NCI-H1930 (cell line): ENCODE measurements at regions not wholly inside any gene's neighbourhood (a gene's known extent, or its start where the extent isn't known, plus 50 kb on each side); places are given as distances from the start of the nearest gene placed in this dataset.
A peak's percentile ranks its signal among the peaks of the same experiment; 100 is the strongest.

Experiments used
- DNase-seq, 2 experiments: peaks; one replicate each; lab custom pipeline; 2025; lab: John Stamatoyannopoulos, UW

DNA sequence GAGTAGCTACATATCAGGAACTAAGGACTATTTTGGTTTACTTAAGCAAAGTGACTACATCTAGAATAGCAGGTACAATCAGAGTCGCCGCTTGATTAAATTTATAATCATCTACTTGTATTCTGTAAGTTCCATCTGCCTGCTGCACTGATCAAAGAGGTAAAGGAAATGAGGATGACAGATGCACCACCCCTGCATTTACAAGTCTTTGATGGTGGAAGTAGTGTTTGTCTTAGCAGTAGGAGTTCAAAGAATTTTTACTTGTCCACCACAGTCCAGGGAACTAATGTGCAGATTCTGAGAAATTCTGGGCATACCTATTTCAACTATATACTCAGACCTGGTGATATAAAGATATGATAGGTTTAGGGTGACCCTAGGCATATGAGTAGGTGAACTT lies 184.1 kb upstream of the IVNS1ABP start:
- DNase-seq, result no peak

DNA sequence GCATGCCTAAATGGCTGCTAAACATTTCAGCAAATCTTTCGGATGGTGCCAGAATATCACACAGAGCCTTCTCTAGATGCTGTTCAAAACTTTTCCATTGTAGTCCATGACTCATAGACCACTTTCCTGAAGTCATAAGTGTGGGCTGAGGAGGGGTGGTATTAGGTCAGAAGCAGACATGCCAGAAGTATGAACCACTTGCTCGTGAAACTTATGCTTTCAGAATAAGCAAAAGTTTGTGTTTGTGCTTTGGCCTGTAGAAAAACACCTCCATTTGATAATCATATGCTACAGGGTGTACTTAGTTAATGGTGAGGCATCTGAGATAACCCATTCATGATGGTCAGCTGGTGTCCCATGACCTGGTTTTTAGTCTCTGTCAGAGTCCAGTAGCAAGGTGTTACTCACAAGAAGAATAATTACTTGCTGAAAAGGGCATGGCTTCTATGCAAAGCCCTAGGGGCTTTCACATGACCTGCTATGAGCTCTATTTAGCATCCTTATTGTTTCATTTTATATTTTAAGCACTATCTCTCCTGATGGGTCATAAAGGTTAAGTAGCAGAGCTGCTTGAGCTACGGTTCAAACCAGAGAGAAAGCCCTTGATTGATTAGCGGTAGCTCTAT lies 183.1 kb upstream of the IVNS1ABP start:
- DNase-seq, result no peak

DNA sequence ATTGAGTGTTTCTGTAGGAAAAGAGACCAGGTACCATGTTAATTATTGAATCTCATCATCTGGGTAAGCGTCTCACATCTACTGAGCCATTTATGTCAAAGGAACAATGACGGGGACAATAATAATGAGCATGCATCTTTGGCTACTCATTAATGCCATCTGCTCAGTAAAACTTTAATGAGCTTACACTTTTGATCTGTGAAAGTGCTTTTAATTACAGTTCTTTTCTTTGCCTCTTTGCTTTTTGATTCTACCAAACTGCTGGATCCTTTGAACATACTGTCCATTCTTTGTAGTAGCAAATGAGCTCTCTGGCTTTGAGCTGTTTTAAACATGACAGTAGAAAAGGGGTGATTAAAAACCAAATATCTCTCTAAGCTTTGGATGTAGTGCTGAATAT lies 181.2 kb upstream of the IVNS1ABP start:
- no peak for DNase-seq

DNA sequence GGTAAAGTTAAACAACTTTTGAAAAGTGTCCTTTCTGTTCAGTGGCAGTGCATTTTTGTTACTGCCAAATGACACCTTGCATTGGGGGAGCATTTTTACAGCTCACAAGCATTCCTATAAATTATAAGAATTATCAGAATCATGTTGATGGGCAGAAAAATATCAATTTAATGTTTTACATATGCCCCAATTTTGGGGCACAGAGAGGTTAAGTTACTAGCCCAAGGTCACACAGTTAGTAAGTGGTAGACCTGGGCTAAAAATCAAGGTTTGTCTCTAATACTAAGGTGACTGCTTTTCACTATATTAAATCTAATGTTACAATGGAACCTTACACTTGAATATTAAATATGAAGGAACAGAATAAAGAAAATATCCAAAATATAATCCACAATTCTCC lies 180.1 kb upstream of the IVNS1ABP start:
- DNase-seq, result no peak

DNA sequence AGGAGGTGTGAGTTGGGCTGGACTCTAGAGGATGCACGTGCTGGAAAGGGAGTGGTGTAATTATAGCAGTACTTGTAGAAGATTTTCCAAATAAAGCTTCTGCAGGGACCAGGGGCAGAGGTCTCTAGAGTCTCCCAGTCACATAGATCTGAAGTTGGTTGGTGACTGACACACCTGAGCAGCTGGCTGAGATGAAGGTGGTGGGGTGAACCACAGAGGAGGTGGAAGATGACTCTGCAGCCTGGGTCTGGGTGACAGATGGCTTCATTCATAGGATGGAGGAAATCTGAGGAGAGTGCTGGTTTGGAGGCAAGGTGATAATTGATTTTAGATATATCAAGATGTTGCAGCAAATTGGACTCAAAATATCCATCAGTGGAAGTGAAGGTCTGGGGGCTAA lies 178.9 kb upstream of the IVNS1ABP start:
- no peak for DNase-seq

DNA sequence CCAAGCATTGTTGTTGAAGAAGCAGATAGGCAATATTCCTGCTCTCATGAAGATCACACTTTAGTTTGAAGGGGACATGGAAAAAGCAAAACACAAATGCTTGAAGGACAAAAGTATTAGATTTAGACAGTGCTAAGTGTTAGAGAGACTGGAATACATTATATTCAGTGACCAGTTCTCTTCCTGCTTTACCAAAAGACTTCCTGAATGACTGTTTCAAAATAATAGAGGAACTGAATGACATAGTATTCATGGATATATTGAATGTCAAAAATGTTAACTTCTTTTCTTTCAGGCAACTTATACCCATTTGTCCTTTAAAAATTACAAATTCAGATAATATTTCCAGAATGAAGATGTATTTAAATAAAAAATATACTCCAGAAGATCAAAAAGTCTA lies 178.0 kb upstream of the IVNS1ABP start:
- DNase-seq, result no peak

DNA sequence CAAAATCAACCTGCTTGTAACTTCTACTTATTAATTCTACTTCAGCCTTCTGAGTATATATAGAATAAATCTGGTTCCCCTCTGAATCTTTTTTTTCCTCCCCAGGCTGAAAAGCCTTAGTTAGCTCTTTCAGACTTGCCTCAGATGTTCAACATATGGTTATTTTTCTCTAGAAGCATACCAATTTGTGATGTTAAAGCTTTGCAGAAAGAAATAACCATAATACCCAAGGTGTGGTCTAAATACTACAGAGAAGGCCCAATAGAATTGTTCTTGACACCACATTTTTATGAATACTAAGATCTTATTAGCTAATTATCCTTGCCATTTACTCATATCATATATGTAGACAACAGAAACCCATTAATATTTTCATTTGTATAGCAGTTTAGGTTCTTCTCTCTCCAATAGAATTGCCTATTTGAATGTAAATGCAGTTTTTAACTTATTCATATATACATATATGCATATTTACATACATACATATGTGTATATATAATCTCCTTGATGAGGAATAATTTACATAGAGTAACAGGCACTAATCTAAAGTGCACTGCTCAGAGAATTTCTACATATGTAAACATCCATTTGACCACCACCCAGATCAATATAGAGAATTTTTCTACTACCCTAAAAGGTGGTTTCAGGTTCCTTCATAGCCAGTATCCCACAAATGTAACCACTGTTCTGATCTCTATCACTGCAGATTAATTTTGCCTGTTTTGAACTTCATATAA lies 175.2 kb upstream of the IVNS1ABP start:
- no peak for DNase-seq

DNA sequence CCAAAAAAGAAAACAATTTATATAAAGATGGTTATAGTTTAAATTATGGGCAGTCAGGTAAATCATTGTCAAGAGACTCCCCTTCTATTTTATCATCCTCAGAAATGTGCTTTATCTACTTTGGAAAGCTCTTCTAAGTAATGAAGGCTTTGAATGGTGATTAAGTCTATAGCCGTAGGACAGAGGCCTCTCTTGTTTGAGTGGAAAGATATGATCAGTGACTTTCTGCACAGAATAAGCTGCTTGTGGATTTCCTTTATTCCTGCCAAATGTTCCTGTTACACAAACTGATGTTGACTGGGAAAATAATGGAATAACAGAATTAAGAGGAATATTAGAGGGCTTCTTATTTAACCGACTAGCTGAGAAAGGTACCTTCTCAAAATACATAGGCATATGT lies 174.6 kb upstream of the IVNS1ABP start:
- no peak for DNase-seq

DNA sequence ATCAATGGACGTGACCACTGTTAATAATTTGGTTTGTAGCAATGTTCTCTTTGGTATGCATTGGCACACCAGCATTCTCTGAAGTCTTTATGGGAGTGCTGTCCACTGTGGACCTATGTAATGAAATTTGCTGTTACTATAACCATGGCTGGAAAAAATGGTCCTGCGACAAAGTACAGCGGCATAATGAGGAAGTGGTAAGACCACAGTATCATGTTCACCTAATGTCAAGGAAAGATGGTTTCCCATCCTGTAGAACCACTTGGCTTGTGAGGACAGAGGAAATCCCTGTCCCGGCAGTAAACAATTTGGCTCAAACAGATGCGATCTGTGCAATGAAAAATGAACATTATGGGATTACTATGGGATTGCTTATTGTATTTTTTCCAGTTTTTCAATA lies 173.9 kb upstream of the IVNS1ABP start:
- no peak for DNase-seq

DNA sequence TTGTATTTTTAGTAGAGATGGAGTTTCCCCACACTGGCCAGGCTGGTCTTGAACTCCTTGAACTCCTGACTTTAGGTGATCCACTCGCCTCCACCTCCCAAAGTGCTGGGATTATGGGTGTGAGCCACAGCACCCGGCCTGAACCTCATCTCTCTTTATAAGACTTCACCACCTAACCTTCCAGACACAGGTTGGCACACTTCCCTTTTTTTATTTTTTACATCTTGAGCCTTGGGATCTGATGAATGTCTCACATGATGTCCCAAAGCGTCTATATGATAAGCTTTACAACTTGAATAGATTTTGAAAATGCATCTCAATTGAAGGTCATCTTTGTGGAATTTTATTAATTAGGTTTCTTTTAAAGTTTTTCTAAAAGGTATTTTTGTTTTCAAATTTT lies 172.4 kb upstream of the IVNS1ABP start:
- no peak for DNase-seq

DNA sequence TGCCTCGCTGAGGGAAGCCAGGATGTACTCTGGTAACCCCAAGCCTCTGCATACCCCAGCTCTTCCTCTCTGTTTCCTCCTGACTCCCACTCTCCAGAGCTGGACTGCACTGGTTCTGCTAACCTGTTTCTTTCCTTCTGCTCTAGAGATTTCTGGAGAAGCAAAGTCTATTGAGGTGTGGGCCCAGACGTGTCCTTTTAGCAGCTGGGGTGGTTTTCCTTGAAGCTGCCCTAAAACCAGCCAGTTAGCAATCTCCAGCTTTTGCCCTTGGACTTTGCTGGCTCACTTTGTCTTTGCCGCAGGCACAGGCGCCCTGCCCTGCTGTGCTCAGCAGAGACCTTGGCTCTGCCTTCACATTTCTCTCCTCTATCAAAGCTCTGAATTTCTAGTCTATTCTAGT lies 171.8 kb upstream of the IVNS1ABP start:
- DNase-seq, result no peak

DNA sequence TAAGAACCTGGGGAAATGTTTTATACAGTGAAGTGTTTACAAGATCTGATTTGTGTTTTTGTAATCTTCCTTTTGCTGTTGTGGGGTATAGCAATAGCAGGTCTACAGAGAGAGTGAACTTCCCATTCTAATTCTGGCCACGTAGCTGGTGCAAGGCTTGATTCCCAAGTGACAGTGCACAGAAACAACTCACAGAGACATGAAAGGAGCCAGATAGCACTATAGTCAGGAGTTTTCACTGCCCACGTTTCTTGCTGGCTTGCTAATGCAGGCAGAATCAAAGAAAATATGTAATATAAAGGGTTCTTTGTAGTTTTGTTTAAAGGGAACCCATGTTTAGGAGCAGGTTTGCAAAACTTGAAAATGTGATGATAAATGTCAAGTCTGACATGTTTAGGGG lies 170.9 kb upstream of the IVNS1ABP start:
- no peak for DNase-seq

DNA sequence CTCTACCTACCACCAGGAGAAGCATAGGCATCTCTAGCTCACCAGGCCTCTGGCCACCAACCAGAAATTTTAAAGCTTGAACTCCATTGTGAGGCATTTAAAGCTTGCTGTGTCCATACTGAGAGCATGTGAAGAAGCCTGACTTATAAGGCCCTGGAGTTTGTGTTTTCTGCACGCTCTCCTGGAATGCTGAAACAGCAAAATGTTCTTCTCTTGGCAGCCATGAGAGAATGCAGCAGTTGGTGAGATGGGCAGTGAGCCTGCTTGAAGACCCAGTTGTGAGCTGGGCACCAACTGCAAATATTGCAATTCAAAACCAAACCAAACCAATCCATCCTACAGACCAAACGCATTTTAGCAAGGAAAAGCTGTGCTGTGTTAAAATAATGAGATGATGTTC lies 170.0 kb upstream of the IVNS1ABP start:
- DNase-seq, result no peak

DNA sequence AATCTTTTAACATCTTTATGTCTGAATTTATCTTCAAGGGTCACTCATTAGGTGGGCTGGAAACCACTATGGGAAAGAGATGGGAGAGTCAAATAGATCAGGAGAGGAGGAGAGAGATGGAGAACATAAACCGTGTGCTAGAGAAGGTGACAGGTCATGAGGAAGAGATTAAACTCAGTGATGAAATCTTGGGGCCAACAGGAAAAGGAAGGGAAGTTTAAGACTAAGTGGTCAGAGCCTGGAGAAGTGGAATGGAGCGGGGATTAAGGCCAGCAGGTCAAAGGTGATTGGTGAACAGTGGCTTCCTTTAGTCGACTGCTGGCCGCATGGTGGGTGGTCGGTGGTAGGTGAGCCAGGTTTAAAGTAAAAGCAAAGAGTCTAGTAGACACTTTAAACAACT lies 169.3 kb upstream of the IVNS1ABP start:
- no peak for DNase-seq

DNA sequence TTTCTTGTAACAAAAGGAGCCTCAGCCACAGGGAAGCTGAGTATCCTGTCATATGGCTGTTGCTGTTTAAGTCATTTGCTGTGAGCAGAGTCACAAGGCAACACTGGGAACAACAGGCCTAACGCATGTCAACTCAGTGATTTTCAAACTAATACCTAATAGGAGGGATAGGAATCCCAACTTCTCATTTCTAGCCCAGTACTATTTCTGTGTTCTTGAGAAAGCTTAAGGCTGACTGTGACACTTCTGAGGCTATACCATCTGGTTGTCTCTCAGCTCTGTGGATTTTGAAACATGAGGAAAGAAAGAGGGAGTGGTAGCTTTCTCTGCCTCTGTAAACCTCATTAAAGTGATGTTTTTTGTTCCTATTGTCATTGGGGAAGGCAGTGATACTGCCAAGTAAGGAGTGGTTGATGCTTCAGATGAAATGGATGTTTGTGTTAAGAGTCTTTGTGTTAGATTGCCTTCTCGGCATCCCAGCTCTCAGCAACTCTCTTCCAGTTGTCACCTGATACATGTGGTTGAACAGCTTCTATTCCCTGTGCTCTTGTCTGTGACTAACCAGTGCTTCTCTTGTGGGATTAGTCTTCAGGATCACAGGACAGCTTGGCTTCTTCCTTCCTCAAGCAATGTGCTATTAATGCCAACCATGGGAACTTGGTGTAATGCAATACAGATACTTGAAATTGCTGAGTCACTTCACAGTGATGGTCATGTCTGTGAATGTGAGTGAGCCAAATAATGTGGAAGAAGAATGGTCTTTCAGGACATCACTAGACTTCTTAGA lies 166.8 kb upstream of the IVNS1ABP start:
- no peak for DNase-seq

DNA sequence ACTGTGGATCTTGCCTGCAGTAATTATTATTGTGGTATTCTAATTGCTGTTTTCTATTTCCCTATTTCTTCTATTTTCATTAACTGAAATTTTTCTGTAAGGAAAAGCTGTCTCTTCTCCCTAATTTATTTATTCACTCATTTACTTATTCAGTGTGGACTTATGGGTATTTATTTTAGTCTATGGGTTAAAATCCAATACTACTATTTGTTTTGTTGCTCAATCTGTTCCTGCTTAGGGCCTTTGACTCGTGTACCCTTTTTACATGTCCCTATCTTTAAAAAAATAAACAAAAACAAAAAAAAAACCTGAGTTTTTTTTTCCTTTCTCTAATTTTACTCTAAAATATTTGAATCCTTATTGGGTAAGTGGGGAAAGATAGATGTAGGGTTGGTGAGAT lies 166.2 kb upstream of the IVNS1ABP start:
- no peak for DNase-seq

DNA sequence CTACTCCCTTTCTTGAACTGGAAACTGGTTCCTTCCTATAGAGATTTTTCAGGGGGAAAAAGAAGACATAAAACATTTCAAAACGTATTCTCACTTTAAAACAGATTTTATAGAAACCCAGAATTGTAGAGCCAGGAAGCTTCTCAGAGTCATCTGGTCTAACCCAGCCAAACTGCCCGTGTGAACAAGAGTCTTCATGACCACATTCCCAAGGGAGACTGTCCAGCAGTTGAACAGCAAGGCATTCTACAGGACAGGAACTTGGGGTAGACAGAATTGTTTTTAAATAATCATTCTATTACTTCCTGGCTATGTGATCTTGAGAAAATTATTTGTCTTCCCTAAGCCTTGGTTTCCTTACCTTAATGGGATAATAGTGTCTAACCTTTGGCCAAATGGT lies 163.5 kb upstream of the IVNS1ABP start:
- peak in 1 of 2 experiments; percentile 21 for DNase-seq

DNA sequence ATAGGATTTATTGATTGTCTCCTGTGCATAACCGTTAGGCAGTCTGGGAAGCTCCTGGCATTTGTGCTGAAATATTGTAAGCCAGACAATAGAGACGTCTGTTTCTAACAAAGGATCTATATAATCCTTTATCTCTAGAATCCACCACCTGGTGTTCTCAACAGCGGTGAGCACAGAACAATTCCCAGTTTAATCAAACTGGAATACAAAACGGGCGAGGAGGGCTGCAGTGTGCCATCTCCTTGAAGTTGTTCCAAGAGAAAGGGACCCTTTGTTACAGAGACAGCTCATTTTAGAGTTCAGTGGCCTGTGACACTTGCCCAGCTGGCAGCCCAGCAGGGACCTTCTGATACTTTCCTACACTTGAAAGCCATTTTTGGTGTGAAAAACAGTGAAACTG lies 162.8 kb upstream of the IVNS1ABP start:
- DNase-seq, result peak; percentile 86 to 90

DNA sequence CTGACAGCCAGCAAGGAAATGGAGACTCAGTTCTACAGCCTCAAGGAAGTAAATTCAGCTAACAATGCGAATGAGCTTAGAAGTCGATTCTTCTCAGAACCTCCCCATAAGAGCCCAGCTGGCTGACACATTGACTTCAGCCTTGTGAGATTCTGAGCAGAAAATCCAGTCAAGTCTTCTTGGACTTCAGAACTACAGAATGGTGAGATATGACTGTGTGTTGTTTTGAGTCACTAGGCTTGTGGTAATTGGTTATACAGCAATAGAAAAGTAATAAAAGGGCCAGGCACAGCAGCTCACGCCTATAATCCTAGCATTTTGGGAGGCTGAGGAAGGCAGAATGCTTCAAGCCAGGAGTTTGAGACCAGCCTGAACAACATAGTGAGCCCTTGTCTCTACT lies 161.8 kb upstream of the IVNS1ABP start:
- no peak for DNase-seq

DNA sequence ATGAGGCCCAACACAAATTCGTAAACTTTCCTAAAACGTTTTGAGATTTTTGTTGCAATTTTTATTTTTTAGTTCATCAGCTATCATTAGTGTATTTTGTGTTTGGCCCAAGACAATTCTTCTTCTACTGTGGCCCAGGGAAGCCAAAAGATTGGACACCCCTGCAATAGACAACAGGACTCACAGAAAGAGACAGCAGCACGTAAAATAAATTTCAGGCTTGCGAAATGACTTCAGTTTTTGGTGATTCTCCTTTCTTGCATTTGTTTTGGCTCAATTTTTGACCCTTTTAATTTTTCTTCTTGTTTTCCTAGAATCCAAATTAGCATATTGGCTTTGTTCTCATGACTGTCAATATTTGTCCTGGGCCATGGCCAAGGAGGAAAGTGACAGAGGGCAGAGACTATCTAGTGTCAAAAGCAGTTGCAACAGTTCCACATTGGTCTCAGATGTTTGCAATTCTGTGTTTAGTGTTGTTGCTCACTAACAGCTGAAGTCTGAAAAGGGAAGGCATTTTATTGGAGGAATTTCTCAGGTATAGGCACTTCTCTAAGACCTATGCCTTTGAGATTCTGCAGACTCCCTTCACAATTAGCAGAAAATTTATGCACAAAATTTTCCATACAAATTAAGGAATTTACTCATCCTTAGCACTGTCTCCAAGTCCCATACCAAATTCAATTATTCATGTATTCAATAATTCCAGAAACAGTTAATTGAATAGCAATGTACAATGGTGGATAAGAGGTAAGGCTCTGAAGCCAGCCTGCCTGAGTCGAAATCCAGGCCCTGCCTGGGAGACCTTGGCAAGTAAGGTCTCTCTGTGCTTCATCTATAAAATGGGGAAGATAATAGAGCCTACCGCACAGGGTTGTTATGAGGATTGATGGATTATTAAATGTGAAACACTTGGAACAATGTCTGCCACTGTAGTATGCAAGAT lies 160.9 kb upstream of the IVNS1ABP start:
- peak in 1 of 2 experiments; percentile 53 for DNase-seq

DNA sequence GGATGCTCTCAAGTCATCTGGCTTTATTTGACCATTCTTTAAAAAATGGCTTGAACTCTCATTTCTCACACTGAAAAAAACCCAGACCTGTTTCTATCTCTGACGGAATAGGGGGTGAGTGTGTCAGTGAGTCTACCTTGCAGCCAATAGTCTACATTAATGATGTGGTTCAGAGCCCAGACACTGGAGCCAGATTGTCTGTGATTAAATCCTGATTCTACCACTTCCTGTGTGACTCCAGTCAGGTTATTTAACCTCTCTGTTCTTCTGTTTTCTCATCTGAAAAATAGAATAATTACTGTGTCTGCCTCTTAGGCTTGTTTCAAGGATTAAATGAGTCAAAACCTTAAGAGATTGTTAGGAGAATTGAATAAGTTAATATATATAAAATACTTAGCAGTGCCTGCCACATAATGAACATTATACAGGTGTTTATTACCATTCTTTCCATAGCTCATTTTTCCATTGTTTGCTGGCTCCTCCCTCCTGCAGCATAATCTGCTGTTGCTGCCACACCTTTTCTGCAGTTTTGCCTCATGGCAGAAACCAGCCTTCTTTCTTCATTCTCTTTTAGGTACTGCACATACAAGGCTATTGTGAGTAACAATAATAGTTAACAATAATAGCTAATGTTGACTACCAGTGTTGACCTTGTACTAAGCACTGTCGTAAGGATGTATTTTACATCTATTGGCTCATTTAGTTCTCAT lies 157.6 kb upstream of the IVNS1ABP start:
- no peak for DNase-seq
